ENCODE measurements at regions not wholly inside any gene's neighbourhood (a gene's known extent, or its start where the extent isn't known, plus 50 kb on each side); places are given as distances from the start of the nearest gene placed in this dataset.

- no peaks in the 10 kb centered on the region for H3K27me3 ChIP-seq (ENCODE audit: control insufficient read depth, insufficient read depth, low read length, poor library complexity, severe bottlenecking)
- 83 to 87% methylated on average over 2 of the region's 2 CpGs for WGBS, 2 experiments
- H3K4me1 ChIP-seq (ENCODE audit: control insufficient read depth, insufficient read depth, low read length), result no peaks in the 10 kb centered on the region
- H3K9me3 ChIP-seq (ENCODE audit: control insufficient read depth, low read length), result no peaks in the 10 kb centered on the region
- no peak overlapping the region for H3K27ac ChIP-seq (ENCODE audit: insufficient read depth, low read depth, low read length, poor library complexity, severe bottlenecking)
- H3K4me3 ChIP-seq (ENCODE audit: insufficient read depth, low read depth, low read length), result no peak overlapping the region
- H3K36me3 ChIP-seq (ENCODE audit: control insufficient read depth, insufficient read depth, low read length), result no peaks in the 10 kb centered on the region
These were observed 132.9 kb downstream of the PRDM13 start for GRCh38 chr6:99739526-99739925.

DNA sequence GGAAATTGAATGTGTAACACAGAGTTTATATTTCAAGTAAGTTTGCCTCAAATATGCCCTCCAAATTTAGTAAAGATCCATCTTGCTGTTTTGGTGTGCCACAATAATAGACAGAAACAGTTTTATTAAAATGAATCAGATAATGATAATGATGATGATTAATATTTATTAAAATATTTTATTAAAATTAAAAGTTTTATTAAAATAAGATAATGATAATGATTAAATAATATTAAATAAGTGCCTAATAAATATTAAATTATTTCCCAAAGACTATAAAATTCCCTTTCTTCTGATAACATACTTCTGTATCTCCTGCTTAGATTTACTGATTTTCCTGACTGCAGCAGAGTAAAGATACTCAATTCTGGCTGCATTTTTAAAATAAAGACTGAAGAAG is 134.5 kb downstream of the PRDM13 start:
- Histone ChIP-seq H3K27me3 (ENCODE audit: control insufficient read depth, insufficient read depth, low read length, poor library complexity, severe bottlenecking) (no peaks in the 10 kb centered on the region), H3K4me3 (ENCODE audit: insufficient read depth, low read depth, low read length) (no peak overlapping the region), H3K4me1 (ENCODE audit: control insufficient read depth, insufficient read depth, low read length) (no peaks in the 10 kb centered on the region), H3K9me3 (ENCODE audit: control insufficient read depth, low read length) (no peaks in the 10 kb centered on the region), H3K27ac (ENCODE audit: insufficient read depth, low read depth, low read length, poor library complexity, severe bottlenecking) (no peak overlapping the region), H3K36me3 (ENCODE audit: control insufficient read depth, insufficient read depth, low read length) (no peaks in the 10 kb centered on the region)

GRCh38 chr6:99743647-99744046 is 137.0 kb downstream of the PRDM13 start:
- no peaks in the 10 kb centered on the region for H3K4me1 ChIP-seq (ENCODE audit: control insufficient read depth, insufficient read depth, low read length)
- no peaks in the 10 kb centered on the region for H3K27me3 ChIP-seq (ENCODE audit: control insufficient read depth, insufficient read depth, low read length, poor library complexity, severe bottlenecking)
- 76 to 94% methylated on average over 2 of the region's 2 CpGs for WGBS, 2 experiments
- no peaks in the 10 kb centered on the region for H3K9me3 ChIP-seq (ENCODE audit: control insufficient read depth, low read length)
- no peak overlapping the region for H3K4me3 ChIP-seq (ENCODE audit: insufficient read depth, low read depth, low read length)
- no peak overlapping the region for H3K27ac ChIP-seq (ENCODE audit: insufficient read depth, low read depth, low read length, poor library complexity, severe bottlenecking)
- H3K36me3 ChIP-seq (ENCODE audit: control insufficient read depth, insufficient read depth, low read length), result no peaks in the 10 kb centered on the region

DNA sequence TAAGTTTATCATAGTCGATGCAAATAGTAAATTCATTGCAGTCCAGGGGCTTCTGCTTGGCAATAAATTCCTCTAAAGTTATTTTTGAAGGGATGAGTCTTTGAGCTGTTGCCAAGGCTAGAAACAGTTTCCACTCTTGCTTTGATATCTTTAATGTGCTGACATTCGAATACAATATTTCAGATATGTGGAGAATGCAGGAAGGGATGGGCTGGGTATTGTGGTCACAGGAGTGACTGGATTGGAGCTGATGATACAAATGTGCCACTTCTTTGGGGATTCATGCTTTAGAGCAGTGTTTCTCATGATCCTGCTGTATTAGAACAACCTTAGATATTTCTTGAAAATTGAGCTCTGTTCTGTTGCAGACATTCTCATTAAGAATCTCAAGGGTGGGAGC is 139.0 kb downstream of the PRDM13 start:
- no peaks in the 10 kb centered on the region for H3K9me3 ChIP-seq (ENCODE audit: control insufficient read depth, low read length)
- H3K27ac ChIP-seq (ENCODE audit: insufficient read depth, low read depth, low read length, poor library complexity, severe bottlenecking), result no peak overlapping the region
- WGBS, 2 experiments, result 76 to 80% methylated on average over 2 of the region's 2 CpGs
- no peaks in the 10 kb centered on the region for H3K27me3 ChIP-seq (ENCODE audit: control insufficient read depth, insufficient read depth, low read length, poor library complexity, severe bottlenecking)
- H3K4me3 ChIP-seq (ENCODE audit: insufficient read depth, low read depth, low read length), result no peak overlapping the region
- no peaks in the 10 kb centered on the region for H3K4me1 ChIP-seq (ENCODE audit: control insufficient read depth, insufficient read depth, low read length)
- H3K36me3 ChIP-seq (ENCODE audit: control insufficient read depth, insufficient read depth, low read length), result no peaks in the 10 kb centered on the region

GRCh38 chr6:99746261-99746895 is 139.7 kb downstream of the PRDM13 start:
- no peaks in the 10 kb centered on the region for H3K27me3 ChIP-seq (ENCODE audit: control insufficient read depth, insufficient read depth, low read length, poor library complexity, severe bottlenecking)
- H3K27ac ChIP-seq (ENCODE audit: insufficient read depth, low read depth, low read length, poor library complexity, severe bottlenecking), result no peak overlapping the region
- no peaks in the 10 kb centered on the region for H3K4me1 ChIP-seq (ENCODE audit: control insufficient read depth, insufficient read depth, low read length)
- H3K9me3 ChIP-seq (ENCODE audit: control insufficient read depth, low read length), result no peaks in the 10 kb centered on the region
- H3K36me3 ChIP-seq (ENCODE audit: control insufficient read depth, insufficient read depth, low read length), result no peaks in the 10 kb centered on the region
- H3K4me3 ChIP-seq (ENCODE audit: insufficient read depth, low read depth, low read length), result no peak overlapping the region
- WGBS, 2 experiments, result 0 to 2% methylated on average over 4 to 6 of the region's 6 CpGs

- Histone ChIP-seq H3K9me3 (ENCODE audit: control insufficient read depth, low read length) (no peaks in the 10 kb centered on the region), H3K36me3 (ENCODE audit: control insufficient read depth, insufficient read depth, low read length) (no peaks in the 10 kb centered on the region), H3K4me1 (ENCODE audit: control insufficient read depth, insufficient read depth, low read length) (no peaks in the 10 kb centered on the region), H3K27ac (ENCODE audit: insufficient read depth, low read depth, low read length, poor library complexity, severe bottlenecking) (no peak overlapping the region), H3K4me3 (ENCODE audit: insufficient read depth, low read depth, low read length) (no peak overlapping the region), H3K27me3 (ENCODE audit: control insufficient read depth, insufficient read depth, low read length, poor library complexity, severe bottlenecking) (no peaks in the 10 kb centered on the region)
- 87 to 98% methylated on average over 1 of the region's 1 CpG for WGBS, 2 experiments
These were observed 155.1 kb downstream of the PRDM13 start for GRCh38 chr6:99761711-99762110.

- H3K9me3 ChIP-seq (ENCODE audit: control insufficient read depth, low read length), result no peaks in the 10 kb centered on the region
- 95 to 100% methylated on average over 1 of the region's 1 CpG for WGBS, 2 experiments
- H3K36me3 ChIP-seq (ENCODE audit: control insufficient read depth, insufficient read depth, low read length), result no peaks in the 10 kb centered on the region
- H3K27ac ChIP-seq (ENCODE audit: insufficient read depth, low read depth, low read length, poor library complexity, severe bottlenecking), result no peak overlapping the region
- H3K27me3 ChIP-seq (ENCODE audit: control insufficient read depth, insufficient read depth, low read length, poor library complexity, severe bottlenecking), result no peaks in the 10 kb centered on the region
- H3K4me1 ChIP-seq (ENCODE audit: control insufficient read depth, insufficient read depth, low read length), result no peaks in the 10 kb centered on the region
- no peak overlapping the region for H3K4me3 ChIP-seq (ENCODE audit: insufficient read depth, low read depth, low read length)
These were observed 161.5 kb downstream of the PRDM13 start for GRCh38 chr6:99768166-99768565.

- Histone ChIP-seq H3K9me3 (ENCODE audit: control insufficient read depth, low read length) (no peaks in the 10 kb centered on the region), H3K27me3 (ENCODE audit: control insufficient read depth, insufficient read depth, low read length, poor library complexity, severe bottlenecking) (no peaks in the 10 kb centered on the region), H3K4me1 (ENCODE audit: control insufficient read depth, insufficient read depth, low read length) (no peaks in the 10 kb centered on the region), H3K4me3 (ENCODE audit: insufficient read depth, low read depth, low read length) (no peak overlapping the region), H3K36me3 (ENCODE audit: control insufficient read depth, insufficient read depth, low read length) (no peaks in the 10 kb centered on the region), H3K27ac (ENCODE audit: insufficient read depth, low read depth, low read length, poor library complexity, severe bottlenecking) (no peak overlapping the region)
- 84 to 89% methylated on average over 9 of the region's 9 CpGs for WGBS, 2 experiments
These were observed 173.3 kb downstream of the PRDM13 start for GRCh38 chr6:99779631-99780555.

- Histone ChIP-seq H3K9me3 (ENCODE audit: control insufficient read depth, low read length) (no peaks in the 10 kb centered on the region), H3K4me1 (ENCODE audit: control insufficient read depth, insufficient read depth, low read length) (no peaks in the 10 kb centered on the region), H3K27ac (ENCODE audit: insufficient read depth, low read depth, low read length, poor library complexity, severe bottlenecking) (no peak overlapping the region), H3K27me3 (ENCODE audit: control insufficient read depth, insufficient read depth, low read length, poor library complexity, severe bottlenecking) (no peaks in the 10 kb centered on the region), H3K36me3 (ENCODE audit: control insufficient read depth, insufficient read depth, low read length) (no peaks in the 10 kb centered on the region), H3K4me3 (ENCODE audit: insufficient read depth, low read depth, low read length) (no peak overlapping the region)
- WGBS, 2 experiments, result 88 to 94% methylated on average over 3 of the region's 3 CpGs
These were observed 173.9 kb downstream of the PRDM13 start for GRCh38 chr6:99780556-99780885.

DNA sequence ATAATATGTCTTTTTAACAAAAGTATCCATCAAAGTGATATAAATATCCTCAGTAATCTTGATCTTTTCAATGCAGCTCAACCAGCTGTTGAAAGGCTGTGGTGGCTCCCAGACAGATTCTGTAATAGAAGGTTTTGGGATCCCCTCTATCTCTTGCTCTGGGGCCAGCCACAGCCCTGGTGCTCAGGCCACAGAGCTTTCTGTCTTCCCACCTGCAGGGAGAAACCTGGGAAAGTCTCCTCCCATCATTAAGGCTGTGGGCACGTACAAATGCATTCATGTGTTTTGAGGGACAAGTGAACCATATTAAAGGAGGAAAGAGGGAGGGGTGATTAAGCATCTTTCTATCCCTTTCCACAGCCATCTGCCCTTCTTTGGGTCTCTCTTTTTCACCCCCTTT is 183.1 kb downstream of the PRDM13 start:
- 36 to 80% methylated on average over 1 of the region's 1 CpG for WGBS, 2 experiments

More for the DNA sequence above, 183.1 kb downstream of the PRDM13 start:
- Histone ChIP-seq H3K27ac (ENCODE audit: insufficient read depth, low read depth, low read length, poor library complexity, severe bottlenecking) (no peak overlapping the region), H3K4me1 (ENCODE audit: control insufficient read depth, insufficient read depth, low read length) (no peaks in the 10 kb centered on the region), H3K4me3 (ENCODE audit: insufficient read depth, low read depth, low read length) (no peak overlapping the region), H3K27me3 (ENCODE audit: control insufficient read depth, insufficient read depth, low read length, poor library complexity, severe bottlenecking) (no peaks in the 10 kb centered on the region), H3K9me3 (ENCODE audit: control insufficient read depth, low read length) (no peaks in the 10 kb centered on the region), H3K36me3 (ENCODE audit: control insufficient read depth, insufficient read depth, low read length) (no peaks in the 10 kb centered on the region)
